IMR-90 (cell line): ENCODE measurements at regions not wholly inside any gene's neighbourhood (a gene's known extent, or its start where the extent isn't known, plus 50 kb on each side); places are given as distances from the start of the nearest gene placed in this dataset.

Experiments used
- ATAC-seq: fragments of 200-7000 bp; cut with Tn5 transposase; 2 replicates; pipeline ENCODE4 v1.9.1; 2020; ENCODE audit warnings: low read depth, mild to moderate bottlenecking, moderate library complexity
- BruUV-seq: library from RNA; stranded (reverse); fragments of 400-500 nt; replicated peaks from 2 replicates; lab custom pipeline; 2021; lab: Mats Ljungman, UMichigan
- CTCF ChIA-PET: fragments of 300-600 bp; formaldehyde crosslinking; extraction: SDS; loops from one replicate; lab custom pipeline; 2021; ENCODE audit warnings: antibody characterized with exemption; lab: Yijun Ruan, JAX
- POLR2A ChIA-PET: fragments of 300-600 bp; sonication (Branson Sonifier 250); formaldehyde crosslinking; loops from one replicate; lab custom pipeline; 2022; ENCODE audit warnings: antibody characterized with exemption; ENCODE audit not compliant: unreplicated experiment; lab: Charles Lee
- DNase-seq: peaks from one replicate; pipeline ENCODE4 v3.0.0; 2013
- H2AFZ ChIP-seq: replicated peaks from 2 replicates; pipeline ENCODE3; 2013; ENCODE audit warnings: low read length, mild to moderate bottlenecking; ENCODE audit not compliant: poor library complexity
- H2AK5ac ChIP-seq: 2 replicates; pipeline ENCODE4 v1.6.1; 2013; ENCODE audit warnings: low read depth, low read length, inconsistent platforms
- H2AK9ac ChIP-seq: replicated peaks from 2 replicates; pipeline ENCODE3; 2013; ENCODE audit warnings: mild to moderate bottlenecking, low read depth, low read length, moderate library complexity; ENCODE audit not compliant: poor library complexity
- H2BK120ac ChIP-seq: 2 replicates; pipeline ENCODE4 v1.6.1; 2013; ENCODE audit warnings: low read depth, low read length, inconsistent platforms
- H2BK15ac ChIP-seq: 3 replicates; pipeline ENCODE4 v1.6.1; 2013; ENCODE audit warnings: low read depth, low read length, inconsistent platforms
- H2BK20ac ChIP-seq: 2 replicates; pipeline ENCODE4 v1.6.1; 2013; ENCODE audit warnings: low read depth, mild to moderate bottlenecking, inconsistent platforms, low read length, moderate library complexity
- H2BK5ac ChIP-seq: 2 replicates; pipeline ENCODE4 v1.6.1; 2013; ENCODE audit warnings: mild to moderate bottlenecking, low read depth, low read length, inconsistent platforms; ENCODE audit not compliant: poor library complexity, severe bottlenecking
- H3K14ac ChIP-seq: replicated peaks from 2 replicates; pipeline ENCODE4 v1.6.1; 2013; ENCODE audit warnings: low read depth, low read length, inconsistent platforms
- H3K18ac ChIP-seq: 2 replicates; pipeline ENCODE4 v1.6.1; 2013; ENCODE audit warnings: low read depth, low read length, control low read depth
- H3K23ac ChIP-seq: 2 replicates; pipeline ENCODE4 v1.6.1; 2013; ENCODE audit warnings: low read depth, low read length, inconsistent platforms
- H3K27ac ChIP-seq: 2 replicates; pipeline ENCODE4 v1.5.1; 2013; ENCODE audit warnings: mild to moderate bottlenecking, control low read depth, low read length; ENCODE audit not compliant: insufficient read depth
- H3K27me3 ChIP-seq: 2 replicates; pipeline ENCODE4 v1.6.1; 2013; ENCODE audit warnings: low read length; ENCODE audit not compliant: control insufficient read depth, insufficient read depth
- H3K36me3 ChIP-seq: 2 replicates; pipeline ENCODE4 v1.6.1; 2013; ENCODE audit warnings: low read length, mixed read lengths; ENCODE audit not compliant: control insufficient read depth, insufficient read depth
- H3K4ac ChIP-seq: 2 replicates; pipeline ENCODE4 v1.6.1; 2013; ENCODE audit warnings: low read depth, low read length, inconsistent platforms
- H3K4me1 ChIP-seq: 2 replicates; pipeline ENCODE4 v1.6.1; 2013; ENCODE audit warnings: low read length, mixed read lengths; ENCODE audit not compliant: control insufficient read depth, insufficient read depth
- H3K4me2 ChIP-seq: 2 replicates; pipeline ENCODE4 v1.6.1; 2013; ENCODE audit warnings: low read depth, mild to moderate bottlenecking, control low read depth, low read length, moderate library complexity
- H3K4me3 ChIP-seq: 2 replicates; pipeline ENCODE4 v1.5.1; 2013; ENCODE audit warnings: low read depth, mild to moderate bottlenecking, control low read depth, low read length, moderate library complexity; ENCODE audit not compliant: insufficient read depth
- H3K56ac ChIP-seq: 2 replicates; pipeline ENCODE4 v1.6.1; 2013; ENCODE audit warnings: low read length, inconsistent platforms; ENCODE audit not compliant: insufficient read depth; ENCODE audit errors: extremely low read depth
- H3K79me1 ChIP-seq, 2 experiments: 2 replicates each; pipeline ENCODE4 v1.6.1; 2013; ENCODE audit warnings: low read length in 2 of 2, inconsistent platforms in 1 of 2, low read depth in 1 of 2
- H3K9ac ChIP-seq: 2 replicates; pipeline ENCODE4 v1.6.1; 2013; ENCODE audit warnings: low read depth, low read length, control low read depth
- H3K9me1 ChIP-seq: 2 replicates; pipeline ENCODE4 v1.6.1; 2013; ENCODE audit warnings: low read length, inconsistent platforms; ENCODE audit not compliant: insufficient read depth
- H3K9me3 ChIP-seq: 2 replicates; pipeline ENCODE4 v1.6.1; 2013; ENCODE audit warnings: low read length; ENCODE audit not compliant: control insufficient read depth, insufficient read depth
- H4K20me1 ChIP-seq: 2 replicates; pipeline ENCODE4 v1.6.1; 2013; ENCODE audit warnings: low read length, inconsistent platforms; ENCODE audit not compliant: insufficient read depth
- H4K5ac ChIP-seq: 2 replicates; pipeline ENCODE4 v1.6.1; 2013; ENCODE audit warnings: mild to moderate bottlenecking, low read depth, low read length, control low read depth
- H4K8ac ChIP-seq, 2 experiments: 2 replicates each; pipeline ENCODE4 v1.6.1; 2013; ENCODE audit warnings: low read depth in 2 of 2, low read length in 2 of 2, control low read depth in 1 of 2, inconsistent platforms in 1 of 2
- H4K91ac ChIP-seq: 2 replicates; pipeline ENCODE4 v1.6.1; 2013; ENCODE audit warnings: low read depth, low read length, inconsistent platforms; ENCODE audit not compliant: insufficient read depth
- BHLHE40 ChIP-seq: fragments of 150-350 bp; IDR thresholded peaks from 2 replicates; pipeline ENCODE4 v1.6.1; 2016; ENCODE audit warnings: mild to moderate bottlenecking, low read depth, low read length
- CEBPB ChIP-seq: IDR thresholded peaks from 2 replicates; pipeline ENCODE4 v1.6.1; 2012; ENCODE audit warnings: low read depth, low read length, improper control_type of control experiment
- CHD1 ChIP-seq: IDR thresholded peaks from 2 replicates; pipeline ENCODE4 v1.6.1; 2012; ENCODE audit warnings: low read depth, low read length, improper control_type of control experiment
- CTCF ChIP-seq: conservative IDR thresholded peaks from 2 replicates; pipeline ENCODE4 v1.5.1; 2012; ENCODE audit warnings: mild to moderate bottlenecking, low read depth, low read length, improper control_type of control experiment
- ELK1 ChIP-seq: fragments of 150-350 bp; IDR thresholded peaks from 2 replicates; pipeline ENCODE4 v1.6.1; 2016; ENCODE audit warnings: low read depth, mild to moderate bottlenecking, low read length, moderate library complexity, borderline replicate concordance
- FOS ChIP-seq: fragments of 150-350 bp; IDR thresholded peaks from 2 replicates; pipeline ENCODE4 v1.6.1; 2016; ENCODE audit warnings: low read depth, low read length
- MAFK ChIP-seq: IDR thresholded peaks from 2 replicates; pipeline ENCODE4 v1.6.1; 2012; ENCODE audit warnings: low read depth, low read length, improper control_type of control experiment
- MAZ ChIP-seq: IDR thresholded peaks from 2 replicates; pipeline ENCODE4 v1.6.1; 2012; ENCODE audit warnings: low read depth, mild to moderate bottlenecking, low read length, improper control_type of control experiment, moderate library complexity, borderline replicate concordance
- MXI1 ChIP-seq: IDR thresholded peaks from 2 replicates; pipeline ENCODE4 v1.6.1; 2012; ENCODE audit warnings: low read depth, mild to moderate bottlenecking, low read length, moderate library complexity, borderline replicate concordance
- NFE2L2 ChIP-seq: fragments of 150-350 bp; IDR thresholded peaks from 2 replicates; pipeline ENCODE4 v1.6.1; 2016; ENCODE audit warnings: low read depth, mild to moderate bottlenecking, low read length
- POLR2A ChIP-seq: IDR thresholded peaks from 2 replicates; pipeline ENCODE4 v1.6.1; 2012; ENCODE audit warnings: mild to moderate bottlenecking, low read depth, low read length
- RAD21 ChIP-seq: IDR thresholded peaks from 2 replicates; pipeline ENCODE4 v1.6.1; 2012; ENCODE audit warnings: low read length, improper control_type of control experiment
- RCOR1 ChIP-seq: IDR thresholded peaks from 2 replicates; pipeline ENCODE4 v1.6.1; 2012; ENCODE audit warnings: mild to moderate bottlenecking, low read length, improper control_type of control experiment; ENCODE audit not compliant: insufficient replicate concordance
- RFX5 ChIP-seq: IDR thresholded peaks from 2 replicates; pipeline ENCODE4 v1.8.0; 2012; ENCODE audit warnings: low read depth, mild to moderate bottlenecking, low read length, moderate library complexity
- SMC3 ChIP-seq: fragments of 150-350 bp; IDR thresholded peaks from 2 replicates; pipeline ENCODE4 v1.6.1; 2016; ENCODE audit warnings: low read depth, mild to moderate bottlenecking, antibody characterized with exemption, low read length, moderate library complexity
- USF2 ChIP-seq: fragments of 150-350 bp; IDR thresholded peaks from 2 replicates; pipeline ENCODE4 v1.6.1; 2017; ENCODE audit warnings: mild to moderate bottlenecking, antibody characterized with exemption, low read length, low read depth
- WGBS, 2 experiments: methylation state at CpG; one replicate each; pipeline versions ENCODE4 v1.1.5 to v1.1.7; 2013; ENCODE audit warnings: missing lambda C conversion rate in 2 of 2; ENCODE audit not compliant: insufficient read length in 1 of 2; ENCODE audit errors: extremely low coverage in 2 of 2; 5-methylcytosine and 5-hydroxymethylcytosine counted together
- dilution Hi-C: fragments of 300-500 bp; cut with HindIII; formaldehyde crosslinking; loops from one replicate; pipeline ENCODE4 v1.14.3; 2018; ENCODE audit warnings: low sequenced_read_pairs; ENCODE audit not compliant: unreplicated experiment
- in situ Hi-C: fragments of 300-500 bp; cut with MboI; formaldehyde crosslinking; loops from 3 replicates; pipeline ENCODE4 v1.14.3; 2019; ENCODE audit warnings: low sequenced_read_pairs, inconsistent platforms, mixed read lengths
- intact Hi-C: fragments of 100-400 bp; cut with micrococcal nuclease; formaldehyde crosslinking; loops from 2 replicates; pipeline ENCODE4 v1.10.0; 2022

GRCh38 chr12:114506651-114507050 lies 100.7 kb upstream of the TBX5 start:
- Histone ChIP-seq H2AK9ac (no peak overlapping the region), H3K79me1 (no peaks in the 10 kb centered on the region; a peak in 1 of 4 replicates), H4K5ac (no peak overlapping the region), H3K56ac (no peak overlapping the region), H2AFZ (no peak overlapping the region), H4K8ac (no peak overlapping the region), H2BK20ac (peak overlapping the region; percentile 29; the same call in 1 of the 2 replicates), H3K9me1 (peaks cover 3% of the 10 kb centered on the region; the same call in 1 of the 2 replicates), H3K14ac (0 out of 2 replicates have a peak overlapping the region, but pooled peaks have one; percentile 5), H3K4me1 (peaks cover 5% of the 10 kb centered on the region), H3K4me2 (no peak overlapping the region), H3K4ac (0 out of 2 replicates have a peak overlapping the region, but pooled peaks have one; percentile 17), H4K20me1 (no peaks in the 10 kb centered on the region), H2BK120ac (peak overlapping the region; percentile 9; the same call in 1 of the 2 replicates), H2AK5ac (no peak overlapping the region), H2BK5ac (no peak overlapping the region), H3K9ac (no peak overlapping the region), H3K9me3 (no peaks in the 10 kb centered on the region), H3K27me3 (no peaks in the 10 kb centered on the region), H3K23ac (no peak overlapping the region), H2BK15ac (no peak overlapping the region), H4K91ac (no peak overlapping the region), H3K4me3 (no peak overlapping the region), H3K36me3 (no peaks in the 10 kb centered on the region), H3K27ac (no peak overlapping the region), H3K18ac (no peak overlapping the region)
- in situ Hi-C loops, result loop anchor here (5.0 to 25.0 kb wide), 2 partner anchors 344 to 529 kb away; no protein-coding TSS in a partner anchor
- POLR2A ChIA-PET, result no interaction called here
- CTCF ChIA-PET, result no interaction called here
- BruUV-seq, result no TSS peak
- TF ChIP-seq BHLHE40, result no peak
- no peak for TF ChIP-seq MXI1
- no peak for TF ChIP-seq POLR2A
- no peak for TF ChIP-seq ELK1
- no peak for TF ChIP-seq USF2
- no peak for TF ChIP-seq RAD21
- no peak for TF ChIP-seq MAFK
- no peak for TF ChIP-seq CHD1
- no peak for TF ChIP-seq CEBPB
- TF ChIP-seq MAZ, result no peak
- TF ChIP-seq RCOR1, result no peak
- TF ChIP-seq CTCF, result no peak
- TF ChIP-seq SMC3, result no peak
- TF ChIP-seq NFE2L2, result no peak
- TF ChIP-seq FOS, result no peak
- TF ChIP-seq RFX5, result no peak
- peak; percentile 15 for DNase-seq
- intact Hi-C loops, result no loop called here
- dilution Hi-C loops, result no loop called here
- peak; percentile 48 for ATAC-seq
- WGBS, 2 experiments, result no CpG with 5 or more reads among the region's 6 CpGs
